ENCODE measurements at regions not wholly inside any gene's neighbourhood (a gene's known extent, or its start where the extent isn't known, plus 50 kb on each side); places are given as distances from the start of the nearest gene placed in this dataset.

- no peak for TF ChIP-seq NKRF (conservative IDR thresholded peaks at IDR 0.05)
Observed at GRCh38 chr18:51288582-51288981, 91.1 kb upstream of the MEX3C start (continued).

GRCh38 chr18:51290860-51291259 lies 93.4 kb upstream of the MEX3C start:
- SMC1A ChIA-PET (ENCODE audit: uncharacterized antibody, unreplicated experiment) = no interaction called here
- intact Hi-C loops (cut with micrococcal nuclease; ENCODE audit: unreplicated experiment) = no loop called here

More at GRCh38 chr18:51290860-51291259, 93.4 kb upstream of the MEX3C start:
- ChIA-PET POLR2A (no interaction called here), CTCF (no interaction called here), RAD21 (ENCODE audit: unreplicated experiment) (no interaction called here)
- no peak overlapping the region for H3K9ac ChIP-seq (ENCODE audit: control insufficient read depth, insufficient read depth, low read length)
- no peak overlapping the region for H3K4me2 ChIP-seq (ENCODE audit: control insufficient read depth, insufficient read depth)
- no peak overlapping the region for H2AFZ ChIP-seq (ENCODE audit: control insufficient read depth, low read depth, low read length)
- H3K9me3 ChIP-seq (replicated peaks; ENCODE audit: control insufficient read depth, insufficient read depth, low read length) = no peaks in the 10 kb centered on the region
- FAIRE-seq (no peak), ATAC-seq (no peak), DNase-seq (ENCODE audit: low read depth, low spot score) (no peak)
- no peak overlapping the region for H3K27ac ChIP-seq (ENCODE audit: control insufficient read depth, insufficient read depth)
- no peak overlapping the region for H3K4me3 ChIP-seq
- BruUV-seq (replicated peaks) = no TSS peak
- no peaks in the 10 kb centered on the region for H3K79me2 ChIP-seq (ENCODE audit: control insufficient read depth, insufficient read depth, low read length)
- 19% methylated on average over 2 of the region's 2 CpGs for WGBS (ENCODE audit: insufficient coverage, insufficient replicate concordance, low lambda C conversion rate, missing lambda C conversion rate)
- TF ChIP-seq ZBTB4 (CRISPR knock-in tag; IDR thresholded peaks at IDR 0.05) = no peak
- TF ChIP-seq IRF3 (IDR thresholded peaks at IDR 0.05) = no peak
- no peak for TF ChIP-seq SREBF1 (IDR thresholded peaks at IDR 0.05; ENCODE audit: low read length)
- TF ChIP-seq BMI1 (IDR thresholded peaks at IDR 0.05; ENCODE audit: borderline replicate concordance) = no peak
- TF ChIP-seq SREBF2 (IDR thresholded peaks at IDR 0.05; ENCODE audit: low read length) = no peak
- no peak for TF ChIP-seq SRF (IDR thresholded peaks at IDR 0.05; ENCODE audit: low read depth in 2 of 2, low read length in 2 of 2)
- TF ChIP-seq BRCA1 (IDR thresholded peaks at IDR 0.05; ENCODE audit: low read depth, low read length) = no peak
- no peaks in the 10 kb centered on the region for H4K20me1 ChIP-seq (ENCODE audit: control insufficient read depth, insufficient read depth)
- in situ Hi-C loops (cut with MboI) = no loop called here
- H3K27me3 ChIP-seq (replicated peaks in 1 of 2; ENCODE audit: control insufficient read depth in 2 of 2, insufficient read depth in 2 of 2, low read length in 1 of 2) = no peaks in the 10 kb centered on the region; a peak in 1 of 4 replicates
- no peaks in the 10 kb centered on the region for H3K4me1 ChIP-seq (ENCODE audit: control insufficient read depth, insufficient read depth, low read length)
- H3K36me3 ChIP-seq (ENCODE audit: control insufficient read depth in 2 of 2, insufficient read depth in 2 of 2, low read length in 1 of 2) = no peaks in the 10 kb centered on the region

Measured in GM12878 (cell line).